DOHH2 (cell line): ENCODE measurements at regions not wholly inside any gene's neighbourhood (a gene's known extent, or its start where the extent isn't known, plus 50 kb on each side); places are given as distances from the start of the nearest gene placed in this dataset.

Experiments
- H3F3A ChIP-seq: fragments of 200-600 bp; sonication (generic), shearing (Covaris generic); 2 replicates; pipeline ENCODE4 v1.6.0; 2016; ENCODE audit warnings: antibody characterized with exemption, mild to moderate bottlenecking; ENCODE audit not compliant: control insufficient read depth, insufficient read depth
- H3K27ac ChIP-seq: fragments of 200-600 bp; sonication (generic); 2 replicates; pipeline ENCODE4 v1.5.1; 2014; ENCODE audit warnings: low read depth, mild to moderate bottlenecking, low read length, moderate library complexity
- H3K27me3 ChIP-seq: fragments of 200-600 bp; sonication (generic); 2 replicates; pipeline ENCODE4 v1.6.1; 2014; ENCODE audit warnings: mild to moderate bottlenecking, low read length, mixed read lengths; ENCODE audit not compliant: control insufficient read depth
- H3K36me3 ChIP-seq: fragments of 200-600 bp; sonication (generic); 2 replicates; pipeline ENCODE4 v1.6.1; 2014; ENCODE audit warnings: mild to moderate bottlenecking, low read length, moderate library complexity, mixed read lengths; ENCODE audit not compliant: control insufficient read depth
- H3K4me1 ChIP-seq: fragments of 200-600 bp; sonication (generic); 2 replicates; pipeline ENCODE4 v1.6.1; 2014; ENCODE audit warnings: mild to moderate bottlenecking, low read length, mixed read lengths; ENCODE audit not compliant: control insufficient read depth
- H3K4me2 ChIP-seq: fragments of 200-600 bp; sonication (generic); 2 replicates; pipeline ENCODE4 v1.6.0; 2014; ENCODE audit warnings: mild to moderate bottlenecking, low read length, moderate library complexity
- H3K4me3 ChIP-seq: fragments of 200-600 bp; sonication (generic); 2 replicates; pipeline ENCODE4 v1.5.1; 2014; ENCODE audit warnings: mild to moderate bottlenecking, low read length, mixed read lengths
- H3K79me2 ChIP-seq: fragments of 200-600 bp; sonication (generic); 2 replicates; pipeline ENCODE4 v1.6.1; 2014; ENCODE audit warnings: mild to moderate bottlenecking, low read length, mixed read lengths; ENCODE audit not compliant: control insufficient read depth
- H3K9me2 ChIP-seq: fragments of 200-600 bp; sonication (generic); replicated peaks from 2 replicates; pipeline ENCODE4 v1.6.1; 2014; ENCODE audit warnings: mild to moderate bottlenecking, low read length, mixed read lengths; ENCODE audit not compliant: control insufficient read depth
- H3K9me3 ChIP-seq: fragments of 200-600 bp; sonication (generic); 2 replicates; pipeline ENCODE4 v1.6.1; 2014; ENCODE audit warnings: antibody characterized with exemption, low read length, mixed read lengths; ENCODE audit not compliant: control insufficient read depth, insufficient read depth
- H4K20me1 ChIP-seq: fragments of 200-600 bp; sonication (generic); 2 replicates; pipeline ENCODE4 v1.6.0; 2014; ENCODE audit warnings: low read depth, mild to moderate bottlenecking, antibody characterized with exemption, low read length, moderate library complexity; ENCODE audit not compliant: control insufficient read depth, insufficient read depth
- CTCF ChIP-seq: fragments of 200-600 bp; sonication (generic); IDR thresholded peaks from one replicate; pipeline ENCODE4 v1.5.1; 2014; ENCODE audit warnings: antibody characterized with exemption, mild to moderate bottlenecking, low read depth, low read length; ENCODE audit not compliant: poor library complexity, severe bottlenecking
- EZH2phosphoT487 ChIP-seq: fragments of 200-600 bp; sonication (generic); IDR thresholded peaks from 2 replicates; pipeline ENCODE4 v1.6.1; 2017; ENCODE audit warnings: borderline replicate concordance, mild to moderate bottlenecking, antibody characterized with exemption, low read length, moderate library complexity, mixed read lengths

- Histone ChIP-seq H3K36me3 (no peaks in the 10 kb centered on the region), H3K9me2 (no peaks in the 10 kb centered on the region), H3K4me3 (no peak overlapping the region), H4K20me1 (no peaks in the 10 kb centered on the region), H3K9me3 (no peaks in the 10 kb centered on the region), H3F3A (no peaks in the 10 kb centered on the region), H3K4me1 (no peaks in the 10 kb centered on the region), H3K79me2 (no peaks in the 10 kb centered on the region), H3K27ac (no peak overlapping the region), H3K27me3 (peaks cover 7% of the 10 kb centered on the region; the same call in 1 of the 2 replicates), H3K4me2 (no peak overlapping the region)
- TF ChIP-seq CTCF (no peak), EZH2phosphoT487 (no peak)
These were observed 191.9 kb upstream of the LINGO1 start for GRCh38 chr15:77824361-77825251.

GRCh38 chr15:77823736-77824135 is 191.0 kb upstream of the LINGO1 start:
- Histone ChIP-seq H3K4me2 (no peak overlapping the region), H3F3A (no peaks in the 10 kb centered on the region), H4K20me1 (no peaks in the 10 kb centered on the region), H3K79me2 (no peaks in the 10 kb centered on the region), H3K27ac (no peak overlapping the region), H3K36me3 (no peaks in the 10 kb centered on the region), H3K4me1 (no peaks in the 10 kb centered on the region), H3K9me3 (no peaks in the 10 kb centered on the region), H3K27me3 (peaks cover 7% of the 10 kb centered on the region; the same call in 1 of the 2 replicates), H3K4me3 (no peak overlapping the region), H3K9me2 (no peaks in the 10 kb centered on the region)
- TF ChIP-seq EZH2phosphoT487 (no peak), CTCF (no peak)

- H3K9me2 ChIP-seq = no peaks in the 10 kb centered on the region
- H3F3A ChIP-seq = no peaks in the 10 kb centered on the region
- H3K4me1 ChIP-seq = no peaks in the 10 kb centered on the region
- TF ChIP-seq EZH2phosphoT487 (no peak), CTCF (no peak)
- peaks cover 7% of the 10 kb centered on the region; the same call in 1 of the 2 replicates for H3K27me3 ChIP-seq
- no peaks in the 10 kb centered on the region for H3K9me3 ChIP-seq
- H3K79me2 ChIP-seq = no peaks in the 10 kb centered on the region
- H3K36me3 ChIP-seq = no peaks in the 10 kb centered on the region
- H4K20me1 ChIP-seq = no peaks in the 10 kb centered on the region
- H3K4me2 ChIP-seq = no peak overlapping the region
- H3K4me3 ChIP-seq = no peak overlapping the region
- no peak overlapping the region for H3K27ac ChIP-seq
These were observed 190.0 kb upstream of the LINGO1 start for GRCh38 chr15:77822631-77823230.
